GM21825 (cell line): ENCODE measurements at regions not wholly inside any gene's neighbourhood (a gene's known extent, or its start where the extent isn't known, plus 50 kb on each side); places are given as distances from the start of the nearest gene placed in this dataset.
"Not testable (repeated sequence)": the region's sequence is repeated elsewhere in the genome, so short reads cannot be mapped to it uniquely, and the experiment has no call there.

Source experiments
- ATAC-seq: cut with Tn5 transposase; IDR thresholded peaks from one replicate; pipeline ENCODE4 v1.9.1; 2021; ENCODE audit warnings: mild to moderate bottlenecking, moderate library complexity; ENCODE audit not compliant: unreplicated experiment

DNA sequence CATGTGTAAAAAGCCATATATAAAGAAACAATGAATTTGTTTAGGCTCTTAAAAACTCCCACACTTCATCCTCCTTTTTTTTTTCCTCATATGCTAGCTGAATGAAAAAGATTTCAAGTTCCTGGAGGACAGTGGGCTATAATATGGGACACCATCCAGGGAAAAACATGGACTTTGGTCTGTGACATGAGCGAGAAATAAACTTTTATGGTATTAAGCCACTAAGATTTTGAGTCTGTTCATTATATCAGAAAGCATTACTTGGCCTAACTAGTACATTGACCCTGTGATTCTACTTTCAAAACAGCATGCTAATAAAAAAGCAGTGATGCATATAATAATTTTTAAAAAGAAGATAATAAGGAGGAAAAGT lies 392.3 kb upstream of the CAMK1G start:
- ATAC-seq, result no peak

DNA sequence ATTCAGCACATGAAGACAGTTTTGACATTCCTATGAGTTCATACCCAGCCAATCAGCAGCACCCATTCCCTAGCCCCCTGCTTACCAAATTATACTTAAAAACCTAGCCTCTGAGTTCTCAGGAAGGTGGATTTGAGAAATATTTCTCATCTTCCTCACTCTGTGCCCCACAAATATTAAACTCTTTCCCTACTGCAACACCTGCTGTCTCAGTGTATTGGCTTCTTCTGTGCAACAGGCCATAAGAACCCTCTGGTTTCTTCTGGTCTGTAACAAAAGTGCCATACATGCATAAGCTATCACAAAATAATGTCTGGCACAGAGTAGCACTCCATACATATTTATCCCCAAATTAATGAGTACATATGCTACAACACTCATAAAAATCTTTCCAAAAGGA lies 387.4 kb upstream of the CAMK1G start:
- ATAC-seq, result no peak

DNA sequence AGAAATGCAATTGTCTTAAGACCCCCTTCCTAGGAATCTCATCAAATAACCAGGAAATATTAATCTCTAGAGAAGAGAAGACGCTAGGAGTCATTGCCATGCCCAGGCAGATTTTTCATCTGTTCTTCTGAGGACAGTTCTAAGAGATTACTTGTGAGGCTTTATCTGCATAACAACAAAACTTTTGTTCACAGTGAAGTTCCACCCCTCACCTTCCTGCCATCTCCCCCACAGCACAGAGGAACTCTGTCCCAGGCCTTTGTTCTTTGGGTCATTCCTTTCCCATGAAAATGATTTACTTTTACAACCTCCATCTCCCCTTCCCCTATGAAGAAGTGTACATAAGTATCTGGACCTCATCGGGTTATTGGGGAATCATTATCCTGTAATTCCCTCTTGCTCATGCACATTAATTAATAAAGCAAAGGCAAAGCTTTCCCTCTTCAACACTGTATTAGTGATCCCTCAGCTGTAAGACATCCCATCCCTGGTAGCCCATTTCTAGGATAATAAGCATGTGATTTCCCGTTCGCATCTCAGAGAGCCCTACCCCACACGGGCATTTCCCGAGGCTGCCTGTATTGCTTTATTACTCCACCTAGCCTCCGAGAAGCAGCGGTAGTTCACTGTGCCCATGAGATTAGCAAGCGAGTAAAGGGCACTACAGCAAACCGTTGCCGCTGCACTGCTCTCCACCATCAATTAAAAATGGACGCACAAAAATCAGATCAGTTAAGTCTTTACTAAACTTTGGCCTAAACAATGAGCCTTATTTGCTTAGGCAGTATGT lies 384.4 kb upstream of the CAMK1G start:
- no peak for ATAC-seq

DNA sequence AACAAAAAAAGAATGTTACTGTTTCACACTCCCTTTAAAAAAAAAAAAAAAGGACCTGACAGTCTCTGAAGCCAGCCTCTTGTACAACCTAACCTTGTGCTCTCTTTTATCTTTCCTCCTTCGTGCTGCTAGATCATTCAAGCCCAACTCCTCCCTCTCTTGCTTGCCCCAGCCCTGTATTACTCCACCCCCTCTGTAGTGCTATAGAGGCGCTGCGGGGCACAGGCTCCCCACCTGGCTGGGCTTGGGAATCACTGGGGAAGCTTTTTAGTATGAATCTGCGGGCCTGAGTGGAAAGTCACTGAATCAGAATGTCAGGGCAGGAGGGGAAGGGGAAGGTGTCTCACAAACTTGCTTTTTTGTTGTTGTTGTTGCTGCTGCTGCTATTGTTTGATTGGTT lies 383.7 kb upstream of the CAMK1G start:
- no peak for ATAC-seq

DNA sequence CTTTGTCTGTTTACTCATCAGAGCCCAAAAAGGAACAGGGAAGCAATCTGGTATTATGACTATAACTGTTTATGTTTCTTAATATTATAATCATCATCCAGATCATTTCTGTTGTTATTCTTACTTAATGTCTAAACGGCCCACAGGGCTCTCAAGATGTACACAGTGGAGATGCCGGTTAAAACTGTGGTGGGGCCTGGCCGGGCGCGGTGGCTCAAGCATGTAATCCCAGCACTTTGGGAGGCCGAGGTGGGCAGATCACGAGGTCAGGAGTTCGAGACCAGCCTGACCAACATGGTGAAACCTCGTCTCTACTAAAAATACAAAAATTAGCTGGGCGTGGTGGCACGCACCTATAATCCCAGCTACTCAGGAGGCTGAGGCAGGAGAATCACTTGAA lies 381.2 kb upstream of the CAMK1G start:
- not testable (repeated sequence) for ATAC-seq

DNA sequence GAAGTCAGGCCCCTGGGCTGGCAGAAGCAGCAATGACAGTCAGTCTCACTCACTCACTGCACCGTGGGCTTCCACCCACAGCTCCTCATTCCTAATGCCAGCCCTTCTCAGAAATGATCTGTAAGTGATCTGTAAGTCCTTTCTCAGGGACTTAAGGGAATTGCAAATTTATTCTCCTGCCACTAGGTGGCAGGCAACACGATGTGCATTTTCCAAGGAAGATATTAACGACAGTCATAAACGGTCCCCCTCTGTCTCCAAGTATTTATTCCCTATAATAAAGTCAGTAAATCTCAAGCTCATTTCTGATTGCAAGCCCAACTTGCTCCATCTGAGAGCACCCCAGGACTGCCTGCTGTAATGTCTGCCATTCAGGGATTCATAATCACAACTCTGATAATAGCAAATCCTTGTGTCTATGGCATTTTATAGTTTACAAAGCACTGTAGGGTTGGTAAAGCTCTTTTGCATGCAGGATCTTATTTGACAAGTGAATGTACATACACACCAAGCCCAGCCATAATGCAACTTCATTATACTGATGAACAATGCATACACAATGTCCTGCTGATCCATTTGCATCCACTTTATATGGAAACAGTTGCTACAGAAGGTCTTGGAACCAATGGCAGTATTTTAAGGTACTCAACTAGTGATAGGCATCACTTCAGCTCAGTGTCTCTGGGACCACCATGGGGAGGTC lies 380.5 kb upstream of the CAMK1G start:
- ATAC-seq, result no peak

DNA sequence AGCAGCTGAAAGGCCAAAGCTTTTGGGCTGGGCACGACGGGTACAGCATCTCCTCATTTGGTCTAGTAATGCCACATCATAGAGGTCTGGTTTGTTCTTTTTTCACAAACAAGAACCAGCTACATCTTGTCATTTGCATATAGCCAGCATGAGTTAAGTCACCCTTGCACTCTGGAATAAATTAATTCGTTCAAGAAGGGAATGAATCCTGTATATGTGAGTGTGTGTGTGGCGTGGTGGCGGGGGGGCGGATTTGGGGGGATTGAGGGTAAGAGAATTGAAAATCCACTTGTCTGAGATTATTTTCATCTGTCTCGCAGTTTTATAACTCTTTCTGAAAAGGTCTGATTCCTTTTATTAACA lies 380.0 kb upstream of the CAMK1G start:
- no peak for ATAC-seq

DNA sequence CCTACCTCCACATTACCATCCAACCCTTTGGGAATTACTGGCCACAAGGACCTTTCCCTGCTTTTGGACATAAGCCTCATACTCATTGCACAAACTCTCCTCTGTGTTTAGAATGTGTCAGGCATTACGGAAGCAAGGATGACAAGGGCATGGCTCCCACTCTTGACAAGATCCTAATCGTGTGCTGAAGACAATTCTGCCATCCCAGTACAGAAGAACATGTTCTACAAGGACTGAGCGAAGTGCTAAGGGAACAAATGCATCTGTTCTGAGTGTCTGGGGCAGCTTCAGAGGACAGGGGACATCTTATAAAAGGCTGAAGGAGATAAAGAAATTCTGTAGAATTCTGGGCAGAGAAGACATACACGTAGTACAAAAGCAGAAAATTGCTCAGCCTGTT lies 378.5 kb upstream of the CAMK1G start:
- no peak for ATAC-seq

DNA sequence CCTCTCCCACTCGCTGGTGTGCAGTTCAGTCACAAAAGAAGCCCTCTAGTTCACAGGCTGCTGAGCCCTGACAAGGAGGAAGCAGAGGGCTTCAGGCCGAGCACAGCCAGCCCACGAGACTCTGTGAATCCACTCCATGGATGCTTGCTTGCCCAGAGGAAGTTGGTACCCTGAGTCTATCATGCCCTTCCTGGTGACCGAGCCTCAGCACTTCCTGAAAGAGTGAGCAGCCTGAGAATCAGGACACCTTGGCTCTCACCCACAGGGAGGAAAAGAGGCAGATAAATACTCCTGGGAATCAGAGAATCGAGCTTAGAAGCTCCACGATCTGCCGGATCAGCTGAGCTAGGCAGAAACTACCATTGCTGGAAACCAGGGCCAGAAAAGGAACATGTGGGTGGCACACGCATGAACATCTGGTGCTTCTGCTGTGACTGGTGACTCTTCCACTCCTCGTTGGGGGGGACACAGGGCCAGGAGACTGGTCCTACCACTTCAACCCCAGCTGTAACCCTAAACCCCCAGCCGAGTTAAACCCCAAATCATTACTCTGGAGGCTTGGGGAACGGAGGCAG lies 376.3 kb upstream of the CAMK1G start:
- ATAC-seq, result no peak

DNA sequence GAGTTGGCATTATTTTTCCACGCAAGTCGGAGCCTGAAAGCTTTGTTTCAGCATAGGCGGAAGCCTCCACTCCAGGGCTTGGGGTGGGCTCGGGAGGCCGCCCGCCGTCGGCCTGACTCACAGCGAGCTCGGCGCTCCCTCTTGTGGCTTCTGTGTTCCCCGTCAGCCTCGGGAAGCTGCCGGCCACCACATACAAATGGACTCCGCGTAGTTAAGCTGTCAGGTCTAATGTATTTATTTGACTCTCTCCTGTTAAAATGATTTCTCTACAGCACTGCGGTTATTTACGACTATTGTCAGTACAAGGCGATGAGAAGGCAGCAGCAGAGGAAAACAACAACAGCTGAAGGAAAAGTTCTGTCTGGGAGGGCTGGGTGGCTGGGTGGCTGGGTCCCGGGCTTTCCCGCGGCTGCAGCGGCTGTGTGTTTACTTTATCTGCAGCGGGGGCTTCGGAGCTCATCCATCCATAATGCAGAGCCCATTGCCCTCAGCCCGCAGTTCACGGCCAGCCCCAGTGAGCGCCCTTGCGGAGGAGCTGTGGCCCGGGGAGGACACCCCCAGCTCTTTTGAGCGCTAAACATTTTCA lies 375.7 kb upstream of the CAMK1G start:
- ATAC-seq, result peak; percentile 65

DNA sequence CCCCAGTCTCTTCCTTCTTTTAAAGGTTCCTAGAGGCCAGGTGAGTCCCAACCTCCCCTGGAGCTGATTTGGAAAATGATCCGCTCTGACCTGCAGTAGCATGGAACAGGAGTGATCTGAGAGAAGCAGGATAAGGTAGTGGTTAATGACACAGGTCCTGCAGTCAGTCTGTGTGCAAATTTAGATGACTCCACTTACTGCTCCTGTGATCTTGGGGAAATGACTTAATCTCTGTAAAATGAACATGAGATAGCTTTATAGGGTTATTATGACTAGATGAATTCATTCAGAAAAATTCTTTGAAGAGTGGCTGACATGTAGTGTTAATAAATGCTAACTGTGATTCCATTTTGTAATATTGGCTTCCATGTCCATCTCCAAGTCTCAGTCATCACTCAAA lies 374.9 kb upstream of the CAMK1G start:
- ATAC-seq, result no peak

DNA sequence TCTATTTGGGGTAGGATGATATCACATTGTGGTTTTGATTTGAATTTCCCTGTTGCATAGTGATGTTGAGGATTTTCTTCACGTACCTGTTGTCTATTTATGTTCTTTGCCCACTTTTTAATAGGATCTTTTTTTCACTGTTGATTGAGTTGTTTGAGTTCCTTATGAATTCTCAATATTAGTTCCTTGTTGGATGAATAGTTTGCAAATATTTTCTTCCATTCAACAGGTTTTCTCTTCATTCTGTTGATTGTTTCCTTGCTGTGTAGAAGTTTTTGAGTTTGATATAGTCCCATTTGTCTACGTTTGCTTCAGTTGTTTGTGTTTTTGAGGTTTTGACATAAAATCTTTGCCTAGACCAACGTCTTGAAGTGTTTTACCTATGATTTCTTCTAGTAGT lies 369.5 kb upstream of the CAMK1G start:
- no peak for ATAC-seq

DNA sequence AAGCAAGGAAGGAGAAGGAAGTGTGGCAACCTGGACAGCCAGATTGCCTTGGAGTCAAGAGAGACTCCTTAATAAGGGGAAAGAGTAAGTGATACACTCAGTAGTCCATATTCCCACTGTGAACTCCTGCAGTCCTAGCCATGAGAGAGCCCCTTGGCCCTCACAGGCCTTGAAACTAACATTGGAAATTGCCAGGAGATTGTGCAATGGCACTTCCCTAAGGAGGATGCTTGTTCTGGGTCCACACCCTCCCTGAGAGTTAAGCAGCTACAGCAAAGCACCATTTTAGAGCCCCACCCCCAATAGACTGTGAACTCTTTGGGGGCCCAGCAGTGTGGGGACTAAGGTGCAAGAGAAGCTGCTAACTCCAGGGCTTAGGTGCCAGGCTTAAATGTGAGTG lies 367.7 kb upstream of the CAMK1G start:
- ATAC-seq, result no peak

DNA sequence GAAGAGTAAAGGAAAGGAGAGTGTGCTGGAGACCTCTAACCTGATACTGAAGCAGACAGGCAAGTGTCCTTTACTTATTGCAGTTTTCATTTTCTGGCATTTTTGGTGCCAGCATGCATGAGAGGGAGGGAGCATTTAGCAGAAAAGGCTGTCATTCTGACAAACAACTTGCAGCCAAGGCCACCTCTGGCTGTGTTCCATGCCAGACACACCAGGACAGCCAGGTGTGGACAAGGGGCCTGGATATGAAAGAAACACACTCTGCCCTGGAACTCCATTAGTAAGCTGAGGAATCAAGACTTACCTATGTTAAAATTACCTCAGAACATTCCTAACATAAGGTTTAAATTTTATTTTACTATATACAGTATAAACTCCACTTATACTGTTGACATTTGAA lies 365.4 kb upstream of the CAMK1G start:
- ATAC-seq, result no peak

DNA sequence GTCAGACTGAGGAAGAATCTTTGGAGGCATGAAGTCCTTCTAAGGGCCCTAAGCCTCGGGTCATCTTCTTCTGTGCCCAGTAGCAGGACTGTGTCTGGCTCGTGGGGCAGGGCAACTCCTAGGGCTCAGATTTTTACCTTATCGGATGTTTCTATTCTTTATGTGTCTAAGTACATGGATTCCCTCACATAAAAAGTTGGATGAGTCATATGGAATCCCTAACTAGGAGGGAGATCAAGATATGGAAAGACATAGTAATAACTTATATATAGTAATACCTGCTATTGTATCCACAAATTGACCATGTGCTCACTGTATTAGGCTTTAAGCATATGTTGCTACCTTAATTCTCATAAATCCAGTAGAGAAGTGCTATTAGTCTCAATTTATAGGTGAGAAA lies 364.5 kb upstream of the CAMK1G start:
- ATAC-seq, result no peak

DNA sequence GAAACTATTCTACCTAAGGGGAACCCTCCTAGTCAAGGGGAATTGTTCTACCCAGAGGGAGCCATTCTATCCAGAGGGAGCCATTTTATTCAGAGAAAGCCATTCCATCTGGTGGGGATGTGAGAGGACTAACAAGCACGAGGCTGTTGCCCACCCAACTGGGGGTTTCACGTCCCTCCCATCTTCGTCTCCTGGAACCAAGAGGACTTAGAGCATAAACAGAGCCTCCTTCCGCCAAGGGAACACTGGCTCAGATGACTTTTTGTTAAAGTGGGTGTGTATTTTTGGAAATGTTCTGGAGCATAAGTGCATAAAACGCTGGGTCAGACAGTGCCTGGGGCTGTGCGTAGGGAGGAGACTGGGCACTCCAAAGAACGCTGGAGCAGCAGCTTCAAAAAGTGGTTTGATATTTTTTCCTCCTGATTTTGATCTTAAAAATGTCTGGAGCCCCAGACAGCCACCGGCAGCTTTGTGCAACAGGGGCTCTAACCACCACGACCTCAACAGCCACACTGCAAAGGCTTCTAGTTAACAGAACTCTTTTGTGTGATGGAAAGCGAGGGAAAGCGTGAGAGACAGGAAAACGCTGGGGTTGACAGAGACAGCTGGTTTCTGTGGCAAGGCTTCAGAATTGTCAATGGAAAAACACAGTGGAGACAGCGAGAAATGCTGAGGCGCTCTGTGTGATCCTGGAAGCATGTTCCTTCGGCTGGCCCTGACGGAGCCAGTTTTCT lies 363.6 kb upstream of the CAMK1G start:
- no peak for ATAC-seq

DNA sequence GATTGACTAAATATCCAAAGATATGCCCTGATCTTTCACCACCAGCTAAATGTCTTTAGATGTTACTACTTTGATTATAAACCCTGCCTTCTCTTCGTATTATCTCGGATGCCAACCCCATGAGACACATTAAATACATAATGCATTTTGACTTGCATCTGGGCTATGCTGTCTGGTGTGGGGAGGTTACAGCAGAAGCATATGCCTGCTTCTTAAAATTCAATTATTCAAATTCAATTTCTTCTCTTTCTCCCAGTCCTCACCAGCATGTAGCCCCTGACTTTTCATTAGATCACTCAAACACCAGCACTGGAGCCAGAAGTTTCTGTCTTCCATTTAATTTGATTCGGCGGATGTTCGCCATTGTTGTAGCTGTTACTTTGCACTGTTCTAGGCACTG lies 360.7 kb upstream of the CAMK1G start:
- ATAC-seq, result no peak

DNA sequence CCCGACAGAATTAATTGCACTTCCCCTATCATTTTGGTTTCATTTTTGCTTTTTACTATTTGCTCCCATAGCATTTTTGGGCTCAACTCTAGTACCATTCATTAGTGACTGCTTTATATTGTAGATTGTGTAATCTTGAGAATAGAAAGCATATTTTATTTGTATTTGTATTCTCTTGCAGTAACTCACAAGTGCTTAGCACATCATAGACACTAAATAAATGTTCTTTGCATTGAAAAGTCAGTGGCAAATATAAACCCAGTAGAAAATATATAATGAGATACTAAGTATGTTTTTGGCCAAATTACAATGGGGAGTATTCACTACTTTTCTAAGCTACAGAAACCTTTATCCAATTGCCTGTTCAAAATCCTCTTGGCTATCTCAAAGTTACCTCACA lies 359.7 kb upstream of the CAMK1G start:
- no peak for ATAC-seq

DNA sequence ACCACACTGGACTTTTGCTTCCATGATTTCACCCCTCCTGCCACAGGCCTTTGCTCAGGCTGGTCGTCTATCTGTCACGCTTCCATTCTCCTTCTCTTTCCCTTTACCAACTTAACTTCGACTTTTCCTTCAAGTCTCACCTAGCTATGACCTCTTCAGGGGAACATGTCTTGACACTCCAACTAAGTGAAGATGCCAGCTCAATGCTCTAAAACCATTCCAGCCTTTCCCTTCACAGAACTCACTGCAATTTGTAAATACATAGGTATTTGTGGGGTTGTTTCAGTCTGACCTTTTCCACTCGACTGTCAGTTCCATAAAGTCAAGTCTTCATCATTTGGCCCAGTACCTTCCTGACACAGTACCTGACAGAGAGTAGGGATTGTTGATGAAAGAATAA lies 358.6 kb upstream of the CAMK1G start:
- no peak for ATAC-seq

DNA sequence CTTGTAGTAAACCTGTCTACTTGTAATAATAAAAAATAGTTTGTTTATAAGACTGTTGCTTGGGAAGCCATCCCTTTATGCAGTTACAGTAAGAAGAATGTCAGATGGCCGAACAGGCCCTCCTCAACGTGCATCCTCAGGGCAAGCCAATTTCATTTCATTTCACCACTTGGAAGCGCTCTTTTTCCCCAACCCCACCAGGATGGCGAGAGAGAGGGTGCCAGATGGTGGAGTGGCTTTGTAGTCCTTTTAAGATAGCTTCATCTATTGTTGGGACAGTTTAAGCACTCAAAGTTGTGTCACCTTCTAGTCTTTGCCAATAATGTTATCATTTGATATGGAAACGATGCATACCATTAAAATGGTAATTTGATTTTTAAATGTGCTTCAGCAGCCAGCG lies 356.3 kb upstream of the CAMK1G start:
- ATAC-seq, result no peak

DNA sequence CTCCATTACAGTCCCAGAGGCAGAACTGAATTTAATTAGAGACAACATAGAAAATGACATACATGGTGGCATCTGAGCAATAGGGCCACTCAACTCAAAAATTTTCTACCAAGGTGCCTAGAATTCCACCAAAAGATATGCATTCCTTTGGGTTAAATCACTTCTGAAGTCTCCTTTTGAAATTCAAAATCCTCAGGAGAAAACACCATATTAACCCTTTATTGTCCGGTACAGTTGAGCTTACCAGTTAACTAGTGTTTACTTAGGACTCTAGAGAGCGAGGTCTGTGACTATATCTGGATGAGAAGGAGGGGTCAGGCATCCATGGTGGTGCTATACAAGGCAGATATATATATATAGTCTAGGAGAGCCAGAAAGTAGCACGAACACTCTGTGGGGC lies 355.6 kb upstream of the CAMK1G start:
- no peak for ATAC-seq
